Activated T-cell treated with anti-CD3 and anti-CD28 coated beads for 48 hours (primary cell): ENCODE measurements at regions not wholly inside any gene's neighbourhood (a gene's known extent, or its start where the extent isn't known, plus 50 kb on each side); places are given as distances from the start of the nearest gene placed in this dataset.
"Not testable (repeated sequence)": the region's sequence is repeated elsewhere in the genome, so short reads cannot be mapped to it uniquely, and the experiment has no call there.

Experiments used
- DNase-seq: peaks from one replicate; pipeline ENCODE4 v3.0.0-alpha.2; 2020; ENCODE audit warnings: low read depth

DNA sequence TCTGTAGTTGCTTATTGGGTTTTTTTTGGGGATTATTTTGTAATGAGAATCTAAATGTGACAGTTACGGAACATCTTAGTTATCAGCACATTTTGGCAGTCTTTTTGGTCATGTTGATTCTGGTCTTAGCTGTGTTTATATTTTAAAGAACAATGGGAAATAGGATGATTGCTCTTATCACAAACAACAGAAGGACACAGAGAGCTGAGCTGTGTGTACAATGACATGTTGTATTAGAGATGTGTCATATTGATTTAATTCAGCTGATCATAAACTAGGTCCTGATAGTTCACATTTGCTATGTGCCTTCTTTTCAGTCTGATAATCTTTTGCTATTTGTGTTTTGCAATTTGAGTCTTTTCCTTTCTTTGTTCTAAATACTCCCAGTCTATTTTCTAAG lies 781.7 kb downstream of the TRHDE start:
- no peak for DNase-seq

DNA sequence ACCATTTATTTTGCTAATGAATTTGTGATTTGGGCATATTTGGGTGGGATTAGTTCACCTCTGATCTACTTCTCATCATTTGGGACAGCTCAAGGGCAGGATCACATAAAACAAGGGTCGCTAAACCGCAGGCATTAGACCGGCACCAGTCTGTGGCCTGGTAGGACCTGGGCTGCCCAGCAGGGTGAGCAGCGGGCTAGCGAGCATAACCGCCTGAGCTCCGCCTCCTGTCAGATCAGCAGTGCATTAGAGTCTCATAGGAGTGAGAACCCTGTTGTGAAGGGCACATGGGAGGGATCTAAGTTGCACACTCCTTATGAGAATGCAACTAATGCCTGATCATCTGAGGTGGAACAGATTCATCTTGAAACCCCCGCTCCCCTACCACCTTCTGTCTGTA lies 785.3 kb downstream of the TRHDE start:
- DNase-seq, result no peak

DNA sequence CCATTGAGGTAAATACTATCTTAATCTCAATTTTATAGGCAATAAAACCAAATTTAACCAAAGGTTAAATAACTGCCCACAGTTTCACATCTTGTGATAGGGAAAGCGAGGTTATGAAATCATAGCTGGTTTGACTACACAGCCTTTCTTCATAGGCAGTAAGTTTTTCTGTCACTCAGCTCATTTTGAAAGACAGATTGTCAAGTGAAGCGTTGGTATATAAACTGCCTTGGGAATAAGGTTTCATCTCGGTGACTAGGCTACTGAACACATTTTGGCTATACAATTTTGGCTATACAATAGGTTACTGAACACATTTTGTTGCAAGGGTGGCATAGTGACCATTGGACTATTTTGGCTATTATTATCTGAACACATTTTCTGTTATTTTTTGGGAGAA lies 793.7 kb downstream of the TRHDE start:
- no peak for DNase-seq

DNA sequence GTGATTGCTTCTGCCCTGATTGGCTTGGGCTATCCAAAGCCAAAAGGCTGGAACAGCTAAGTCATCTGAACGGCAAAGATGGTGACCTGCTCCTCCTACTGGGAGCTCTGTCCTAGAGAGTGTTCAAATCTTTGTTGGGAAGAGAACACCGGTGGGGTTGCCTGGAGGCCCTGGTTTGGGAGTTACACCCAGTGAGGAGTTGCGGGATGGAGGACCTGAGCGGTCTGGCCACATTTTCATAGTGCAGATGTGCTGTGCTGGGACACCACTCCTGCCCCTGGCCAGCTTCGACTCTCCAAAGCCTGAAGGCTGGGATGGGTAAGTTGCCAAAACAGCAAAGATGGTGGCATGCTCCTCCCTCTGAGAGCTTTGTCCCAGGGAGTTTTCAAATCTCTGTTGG lies 795.4 kb downstream of the TRHDE start:
- DNase-seq, result no peak

DNA sequence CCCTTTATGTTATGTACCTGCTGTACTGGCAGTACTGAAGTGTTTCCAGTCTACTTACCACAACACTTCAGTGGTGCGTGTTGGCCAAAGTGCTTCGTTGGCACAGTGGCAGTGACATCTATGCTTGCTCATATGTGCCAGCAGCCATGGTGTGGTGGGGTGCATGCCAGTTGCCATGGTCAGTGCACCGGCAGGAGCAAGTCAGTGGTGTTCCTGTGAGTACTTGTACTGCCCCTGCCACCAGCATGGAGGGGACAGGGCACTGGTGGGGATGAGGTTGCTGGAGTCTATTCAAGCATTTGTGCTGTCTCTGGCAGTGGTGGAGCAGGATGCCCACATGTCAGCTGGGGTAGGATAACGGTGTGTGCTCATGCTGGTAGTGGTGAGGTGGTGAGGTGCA lies 800.0 kb downstream of the TRHDE start:
- no peak for DNase-seq

DNA sequence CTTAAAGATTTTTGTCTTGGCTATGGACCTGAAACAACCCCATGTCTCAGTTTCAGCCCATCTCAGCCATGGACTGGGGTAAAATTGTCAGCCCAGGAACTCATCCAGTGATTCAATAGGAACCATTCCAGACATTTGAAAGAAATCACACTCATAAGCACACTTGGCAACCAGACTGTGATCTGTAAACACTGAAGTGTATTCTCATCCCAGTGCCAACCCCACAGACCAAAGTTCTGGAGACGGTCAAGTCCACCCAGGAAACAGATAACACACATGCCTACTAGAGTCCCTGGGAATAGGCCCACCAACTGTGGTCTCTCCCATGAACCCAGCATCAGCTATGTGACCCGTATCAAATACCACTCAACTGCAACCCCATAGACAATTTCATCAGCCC lies 804.6 kb downstream of the TRHDE start:
- no peak for DNase-seq

DNA sequence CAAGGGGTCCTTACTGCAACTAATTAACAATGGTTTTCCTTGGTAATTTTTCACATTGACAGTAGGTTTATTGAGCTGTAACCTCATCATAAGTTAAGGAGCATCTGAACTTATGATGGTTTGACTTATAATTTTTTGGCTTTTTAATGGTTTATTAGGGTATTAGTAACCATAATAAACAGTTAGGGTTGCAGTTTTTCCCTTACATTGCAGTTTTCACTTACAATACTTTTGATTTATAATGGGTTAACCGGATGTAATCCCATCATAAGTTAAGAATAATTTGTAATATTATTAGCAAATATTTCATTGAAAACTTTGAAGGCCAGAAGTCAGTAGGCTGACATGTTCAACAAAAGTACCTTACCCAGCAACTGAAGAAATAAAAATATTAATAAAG lies 811.6 kb downstream of the TRHDE start:
- no peak for DNase-seq

DNA sequence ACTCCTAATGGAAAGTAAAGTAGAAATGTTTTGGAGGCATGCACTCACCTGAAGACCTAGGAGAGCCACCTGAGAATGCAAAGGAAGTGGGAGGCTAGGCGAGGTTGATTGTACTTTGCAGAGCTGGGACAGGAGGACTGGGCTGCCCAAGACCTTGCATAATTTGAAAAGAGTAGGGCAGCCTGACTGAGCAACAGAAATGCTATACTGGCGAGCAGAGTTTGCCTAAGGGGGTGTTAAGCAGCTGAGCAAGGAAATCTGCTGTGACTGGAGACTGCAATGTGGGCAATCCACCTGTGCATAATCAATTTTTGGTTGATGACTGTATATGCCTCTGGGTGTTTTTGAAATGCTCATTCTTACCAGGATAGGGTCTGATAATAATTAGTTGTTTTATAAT lies 834.1 kb downstream of the TRHDE start:
- DNase-seq, result no peak

DNA sequence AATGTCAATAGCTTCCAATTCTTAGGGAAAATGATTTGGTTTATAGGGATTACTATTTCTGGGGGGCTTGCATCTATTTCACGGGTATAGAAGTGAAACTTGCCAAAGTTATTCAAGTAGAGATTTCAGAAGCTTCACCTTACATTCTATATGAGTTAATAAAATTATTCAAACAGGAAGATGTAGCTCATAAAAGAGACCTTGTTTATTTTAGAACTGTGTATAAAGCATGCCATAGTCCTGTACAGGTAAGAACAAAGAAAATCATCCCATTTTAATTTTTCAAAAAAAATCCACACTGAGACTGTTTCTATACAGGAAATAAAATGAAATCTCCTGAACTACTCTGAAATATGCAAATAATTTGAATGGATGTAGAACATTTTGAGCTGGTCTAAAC lies 834.7 kb downstream of the TRHDE start:
- no peak for DNase-seq

DNA sequence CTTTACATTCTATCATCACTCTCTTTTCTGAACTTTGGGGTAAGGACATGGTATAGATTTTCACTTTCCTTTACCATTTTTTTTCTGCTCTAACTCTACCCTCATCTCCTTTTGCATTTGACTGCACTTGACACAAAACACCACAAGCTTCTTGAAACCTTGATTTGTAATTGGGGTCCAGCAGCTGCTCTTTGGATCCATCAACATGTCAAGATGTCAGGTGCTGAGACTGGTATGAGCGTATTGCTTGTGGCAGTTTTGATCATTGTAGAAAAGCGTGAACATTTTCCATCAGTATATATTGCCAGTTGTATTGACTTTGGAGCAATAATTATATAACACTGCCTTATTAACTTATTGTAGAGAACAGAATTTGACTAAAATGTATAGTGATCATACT lies 838.6 kb downstream of the TRHDE start:
- DNase-seq, result no peak

DNA sequence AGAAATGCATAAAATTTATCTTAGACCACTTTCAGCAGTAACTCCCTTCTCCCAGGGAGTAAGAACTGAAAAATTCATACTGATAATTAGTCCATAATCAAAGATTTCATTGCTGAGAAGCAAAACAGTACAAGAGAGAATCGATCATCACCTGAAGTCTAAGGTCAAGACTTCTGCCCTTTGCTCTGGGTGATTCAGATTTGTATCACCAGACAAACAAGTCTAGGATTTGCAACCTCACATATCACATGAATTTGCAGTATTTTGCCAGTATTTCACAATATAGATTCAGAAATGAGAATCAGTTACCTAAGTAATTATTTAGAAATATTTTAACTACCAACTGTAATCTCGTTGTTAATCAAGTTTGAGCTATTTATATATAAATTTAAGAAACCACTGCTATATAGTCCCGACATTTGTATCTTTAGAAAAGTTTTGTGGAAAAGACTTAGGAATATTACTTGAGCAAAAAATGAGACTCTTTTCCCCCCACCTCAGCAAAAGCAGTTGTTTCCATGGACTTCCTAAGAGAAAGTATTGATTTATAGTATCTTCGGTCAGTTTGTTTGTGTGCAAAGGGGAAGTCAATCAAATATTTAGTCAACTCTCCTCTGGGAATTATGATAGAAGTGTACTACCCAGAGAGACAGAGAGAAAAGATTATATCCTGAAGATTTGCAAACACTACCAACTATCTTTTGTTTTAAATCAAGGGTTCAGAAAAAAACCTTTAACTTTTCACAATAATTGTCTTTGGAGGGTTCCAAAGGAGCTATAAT lies 840.1 kb downstream of the TRHDE start:
- no peak for DNase-seq

DNA sequence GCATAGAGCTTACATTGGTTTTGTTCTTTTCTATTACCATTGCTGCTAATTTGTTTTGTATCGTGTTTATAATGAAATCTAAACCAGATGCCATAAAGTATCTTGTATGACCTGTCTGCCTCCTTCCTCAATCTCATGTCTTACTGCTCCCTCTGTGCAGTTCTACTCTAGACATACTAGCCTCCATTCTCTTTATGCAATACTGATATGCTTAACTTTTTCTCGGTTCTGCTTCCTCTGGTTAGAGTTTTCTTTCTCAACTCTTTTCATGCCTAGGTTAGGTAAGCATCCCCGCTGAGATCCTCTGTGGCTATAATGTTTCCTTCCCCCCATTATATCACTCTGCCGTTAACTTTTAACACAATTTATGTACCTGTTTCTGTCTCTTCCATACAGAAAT lies 852.3 kb downstream of the TRHDE start:
- DNase-seq, result no peak

DNA sequence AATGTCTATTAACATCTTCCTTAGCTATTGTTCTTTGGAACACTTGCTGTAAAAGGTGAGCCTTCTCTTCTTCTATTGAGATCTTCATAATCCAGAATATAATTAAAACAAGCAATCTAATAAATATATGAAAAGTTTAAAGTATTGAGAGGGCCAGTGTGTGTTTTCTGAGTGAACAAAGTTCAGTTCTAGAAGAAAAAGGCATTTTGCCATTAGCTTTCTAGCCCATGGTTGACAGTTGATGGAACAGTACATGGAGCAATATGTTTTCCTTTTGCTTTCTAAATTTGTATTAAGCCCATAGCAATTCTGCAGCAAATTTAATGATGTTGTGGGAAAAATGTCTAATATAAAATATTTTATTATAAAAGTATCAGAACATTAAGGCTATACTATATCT lies 853.0 kb downstream of the TRHDE start:
- no peak for DNase-seq

DNA sequence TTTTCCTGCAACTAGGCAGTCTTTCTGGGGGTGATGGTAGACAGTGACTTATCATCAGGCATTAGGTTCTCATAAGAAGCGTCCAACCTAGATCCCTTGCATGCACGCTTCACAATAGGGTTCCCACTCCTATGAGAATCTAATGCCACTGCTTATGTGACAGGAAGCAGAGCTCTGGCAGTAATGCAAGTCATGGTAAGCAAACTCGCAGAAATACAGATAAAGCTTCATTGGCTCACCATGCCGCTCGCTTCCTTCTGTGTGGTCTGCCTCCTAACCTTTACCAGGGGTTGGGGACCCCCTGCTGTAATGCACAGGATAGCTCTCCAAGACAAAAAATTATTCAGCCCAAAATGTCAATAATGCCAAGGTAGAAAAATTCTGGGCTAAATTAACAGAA lies 864.2 kb downstream of the TRHDE start:
- no peak for DNase-seq

DNA sequence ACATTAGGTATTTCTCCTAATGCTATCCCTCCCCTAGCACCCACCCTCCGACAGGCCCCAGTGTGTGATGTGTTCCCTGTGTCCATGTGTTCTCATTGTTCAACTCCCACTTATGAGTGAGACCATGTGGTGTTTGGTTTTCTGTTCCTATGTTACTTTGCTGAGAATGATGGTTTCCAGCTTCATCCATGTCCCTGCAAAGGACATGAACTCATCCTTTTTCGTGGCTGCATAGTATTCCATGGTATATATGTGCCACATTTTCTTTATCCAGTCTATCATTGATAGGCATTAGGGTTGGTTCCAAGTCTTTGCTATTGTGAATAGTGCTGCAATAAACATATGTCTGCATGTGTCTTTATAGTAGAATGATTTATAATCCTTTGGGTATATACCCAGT lies 867.5 kb downstream of the TRHDE start:
- DNase-seq, result not testable (repeated sequence)

DNA sequence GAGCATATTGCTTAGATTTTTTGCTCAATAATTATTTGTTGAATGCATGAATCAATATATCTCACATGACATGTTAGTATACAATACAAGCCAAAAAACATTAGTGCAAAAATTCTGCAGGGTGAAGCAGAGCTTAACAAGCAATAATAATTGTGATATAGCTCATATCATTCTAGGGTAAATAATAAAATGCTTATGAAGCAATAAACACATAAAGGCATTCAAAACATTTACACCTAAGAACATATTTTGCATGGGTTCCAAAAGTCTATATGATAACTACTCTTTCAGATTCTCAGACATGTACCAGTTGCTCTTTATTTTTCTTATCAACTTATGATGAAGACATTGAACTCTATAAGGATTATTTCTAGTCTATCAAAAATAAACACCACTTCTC lies 886.2 kb downstream of the TRHDE start:
- DNase-seq, result no peak

DNA sequence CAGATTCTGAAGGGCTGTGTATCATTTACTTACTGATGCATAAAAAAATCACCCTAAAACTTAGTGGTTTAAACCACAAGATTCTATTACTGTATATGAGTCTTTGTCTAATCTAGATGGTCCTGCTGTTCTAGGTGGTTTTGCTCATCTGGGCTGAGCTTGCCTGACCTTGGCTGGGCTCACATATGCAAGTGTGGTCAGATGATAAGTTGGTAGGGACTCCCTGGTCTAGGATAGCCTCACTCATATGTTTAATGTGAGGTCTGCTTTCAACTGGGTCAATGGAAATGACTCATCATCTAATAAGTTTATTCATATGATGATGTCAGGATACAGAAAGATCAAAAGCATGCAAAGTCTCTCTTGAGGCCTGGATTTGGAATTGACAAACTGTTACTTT lies 887.8 kb downstream of the TRHDE start:
- no peak for DNase-seq

DNA sequence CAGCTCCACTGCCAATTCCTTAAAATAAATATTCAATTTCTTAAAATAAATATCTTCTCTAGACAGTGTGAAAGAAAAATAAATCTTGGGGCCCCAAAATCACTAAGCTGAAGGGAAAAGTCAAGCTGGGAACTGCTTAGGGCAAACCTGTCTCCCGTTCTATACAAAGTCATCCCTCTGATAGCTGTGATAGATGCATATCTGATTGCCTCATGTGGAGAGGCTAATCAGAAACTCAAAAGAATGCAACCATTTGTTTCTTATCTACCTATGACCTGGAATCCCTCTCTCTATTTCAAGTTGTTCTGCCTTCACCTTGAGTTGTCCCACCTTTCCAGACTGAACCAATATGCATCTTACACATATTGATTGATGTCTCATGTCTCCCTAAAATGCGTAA lies 889.8 kb downstream of the TRHDE start:
- no peak for DNase-seq

DNA sequence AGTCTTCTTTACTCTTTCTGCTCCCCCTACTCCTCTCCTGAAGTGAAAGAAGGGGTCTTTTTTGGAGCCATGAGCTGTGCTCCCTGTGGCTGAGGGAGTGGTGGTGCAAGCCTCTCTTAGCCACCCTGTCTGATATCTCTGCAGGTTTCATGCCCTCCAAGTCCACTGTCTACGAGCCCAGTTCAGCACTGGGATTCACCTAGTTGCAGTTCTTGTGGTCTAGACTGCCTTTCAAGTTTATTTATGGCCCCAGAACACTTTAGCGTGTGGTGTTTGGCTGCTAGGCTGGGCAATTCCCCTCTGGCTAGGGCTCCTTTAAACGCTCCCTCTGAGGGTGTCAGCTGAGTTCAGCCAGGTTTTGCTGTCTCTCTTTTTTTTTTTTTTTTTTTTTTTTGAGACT lies 908.6 kb downstream of the TRHDE start:
- DNase-seq, result no peak

DNA sequence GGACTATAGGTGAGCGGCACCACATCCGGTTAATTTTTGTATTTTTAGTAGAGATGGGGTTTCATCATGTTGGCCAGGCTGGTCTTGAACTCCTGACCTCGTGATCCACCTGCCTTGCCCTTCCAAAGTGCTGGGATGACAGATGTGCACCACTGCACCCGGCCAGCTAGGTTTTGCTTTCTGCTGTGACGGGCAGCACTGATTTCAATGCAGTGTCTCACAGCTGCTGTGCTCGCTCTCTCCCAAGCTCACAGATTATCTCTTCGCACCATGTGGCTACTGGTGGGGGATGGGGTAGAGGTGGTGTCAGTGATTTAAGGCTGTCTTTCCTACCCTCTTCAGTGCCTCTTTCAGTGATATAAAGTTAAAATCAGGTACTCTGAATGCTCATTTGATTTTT lies 909.1 kb downstream of the TRHDE start:
- no peak for DNase-seq

DNA sequence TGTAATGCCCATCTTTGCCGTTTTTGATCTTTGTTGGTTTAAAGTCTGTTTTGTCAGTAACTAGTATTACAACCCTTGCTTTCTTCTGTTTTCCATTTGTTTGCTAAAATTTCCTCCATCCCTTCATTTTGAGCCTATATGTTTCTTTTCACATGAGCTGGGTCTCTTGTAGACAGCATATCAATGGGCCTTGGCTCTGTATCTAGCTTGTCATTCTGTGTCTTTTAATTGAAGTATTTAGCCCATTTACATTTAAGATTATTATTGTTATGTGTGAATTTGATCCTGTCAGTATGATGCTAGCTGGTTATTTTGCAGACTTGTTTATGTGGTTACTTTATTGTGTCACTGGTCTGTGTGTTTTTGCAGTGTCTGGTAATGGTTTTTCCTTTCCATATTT lies 913.2 kb downstream of the TRHDE start:
- DNase-seq, result no peak

DNA sequence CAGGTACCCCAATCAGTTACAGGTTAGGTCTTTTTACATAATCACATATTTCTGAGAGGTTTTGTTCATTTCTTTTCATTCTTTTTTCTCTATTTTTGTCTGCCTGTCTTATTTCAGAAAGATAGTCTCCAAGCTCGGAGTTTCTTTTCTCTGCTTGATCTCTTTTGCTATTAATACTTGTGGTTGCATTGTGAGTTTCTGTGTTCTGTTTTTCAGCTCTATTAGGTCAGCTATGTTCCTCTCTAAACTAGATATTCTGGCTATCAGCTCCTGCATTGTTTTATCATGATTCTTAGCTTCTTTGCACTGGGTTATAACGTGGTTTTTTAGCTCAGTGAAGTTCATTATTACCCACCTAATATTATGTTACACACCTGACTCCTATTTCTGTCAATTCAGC lies 914.1 kb downstream of the TRHDE start:
- no peak for DNase-seq

DNA sequence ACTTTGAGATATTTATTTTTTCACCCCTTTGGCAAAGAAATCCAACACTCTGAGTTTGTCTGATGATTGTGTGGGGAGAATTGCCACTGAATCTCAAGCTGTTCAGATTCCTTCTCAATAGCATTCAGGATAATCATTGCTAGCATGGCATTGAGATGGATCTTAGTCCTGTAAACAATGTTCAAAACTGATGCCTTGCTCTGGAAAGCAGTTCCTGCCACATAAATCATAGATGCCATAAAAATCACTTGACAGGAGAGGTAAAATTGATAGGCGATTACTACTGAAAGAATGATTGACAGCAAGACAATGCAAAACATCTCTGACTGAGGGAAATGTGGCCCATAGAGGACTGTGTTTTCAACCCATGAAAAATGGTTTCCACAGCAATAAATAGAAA lies 915.6 kb downstream of the TRHDE start:
- no peak for DNase-seq

DNA sequence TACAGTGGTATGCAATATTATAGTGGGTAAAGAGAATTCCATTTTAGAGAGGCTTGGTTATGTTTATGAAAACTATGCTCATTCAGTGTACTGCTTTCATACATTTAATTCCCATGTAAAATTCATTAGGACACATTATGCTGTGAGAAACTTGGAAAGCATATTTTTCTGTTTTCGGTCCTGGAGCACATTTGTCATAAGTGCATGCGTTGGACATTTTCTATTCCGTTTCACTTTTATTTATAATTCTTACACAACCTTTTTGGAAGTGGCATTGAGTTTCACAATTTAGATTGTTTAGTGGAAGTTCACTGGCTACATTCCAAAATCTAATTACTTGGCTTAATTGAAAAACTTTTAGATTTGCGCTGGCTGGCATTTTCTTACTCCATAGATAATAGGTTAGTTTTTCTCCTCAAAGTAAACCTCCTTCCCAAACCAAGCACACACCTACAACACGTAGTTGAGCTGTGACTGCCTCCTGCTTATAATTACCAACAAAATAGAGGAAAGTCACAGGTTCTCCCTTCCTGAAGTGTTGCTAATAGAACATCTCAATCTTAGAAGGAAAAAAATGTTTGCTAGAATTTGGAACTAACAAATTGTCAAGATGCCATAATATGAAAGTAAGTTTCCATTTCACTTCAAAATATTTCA lies 938.5 kb downstream of the TRHDE start:
- no peak for DNase-seq
